ENCODE measurements at regions not wholly inside any gene's neighbourhood (a gene's known extent, or its start where the extent isn't known, plus 50 kb on each side); places are given as distances from the start of the nearest gene placed in this dataset.

DNA sequence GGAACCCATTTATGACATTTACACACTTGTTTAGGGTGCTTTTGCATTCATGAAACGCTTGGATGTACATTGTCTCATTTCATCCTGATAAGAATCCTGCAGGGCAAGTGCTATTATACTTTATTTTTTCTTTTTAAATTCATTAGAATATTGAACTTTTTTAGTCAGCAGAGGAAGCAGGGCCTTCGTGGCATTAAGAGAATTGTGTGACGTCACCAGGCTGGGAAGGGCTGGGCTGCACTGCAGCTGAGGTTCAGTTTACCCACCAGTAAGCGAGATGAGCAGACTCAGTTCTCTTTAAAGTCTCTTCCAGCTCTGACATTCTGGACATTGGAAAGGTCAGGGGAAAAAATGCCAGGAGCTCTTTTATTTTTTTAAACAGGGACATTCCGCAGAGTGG is 159.0 kb downstream of the MRM1 start:
- TF ChIP-seq SUZ12 (IDR thresholded peaks at IDR 0.05) (no peak), FOXA1 (IDR thresholded peaks at IDR 0.05) (no peak), FOXK2 (IDR thresholded peaks at IDR 0.05) (no peak), FOXM1 (IDR thresholded peaks at IDR 0.05; ENCODE audit: borderline replicate concordance) (no peak), NFRKB (IDR thresholded peaks at IDR 0.05) (no peak), TARDBP (IDR thresholded peaks at IDR 0.05) (no peak), HDGF (IDR thresholded peaks at IDR 0.05; ENCODE audit: borderline replicate concordance) (no peak), BHLHE40 (IDR thresholded peaks at IDR 0.05; ENCODE audit: borderline replicate concordance) (no peak), ELF4 (IDR thresholded peaks at IDR 0.05) (no peak), L3MBTL2 (conservative IDR thresholded peaks at IDR 0.05) (no peak), SP1 (IDR thresholded peaks at IDR 0.05) (no peak), LEF1 (IDR thresholded peaks at IDR 0.05; ENCODE audit: borderline replicate concordance) (no peak), PKNOX1 (IDR thresholded peaks at IDR 0.05) (no peak), CTBP1 (IDR thresholded peaks at IDR 0.05; ENCODE audit: borderline replicate concordance) (no peak), ZNF384 (IDR thresholded peaks at IDR 0.05) (no peak), ARNT (IDR thresholded peaks at IDR 0.05) (no peak)
- CTCF ChIA-PET = no interaction called here

GRCh38 chr17:36761203-36761950 is 160.0 kb downstream of the MRM1 start:
- DNase-seq (ENCODE audit: extremely low spot score) = no peak
- no peak for TF ChIP-seq FOXK2 (IDR thresholded peaks at IDR 0.05)
- TF ChIP-seq FOXM1 (IDR thresholded peaks at IDR 0.05; ENCODE audit: borderline replicate concordance) = no peak
- no peak for TF ChIP-seq PKNOX1 (IDR thresholded peaks at IDR 0.05)
- no peak for TF ChIP-seq NFRKB (IDR thresholded peaks at IDR 0.05)
- no peak for TF ChIP-seq HDGF (IDR thresholded peaks at IDR 0.05; ENCODE audit: borderline replicate concordance)
- ChIA-PET CTCF (no interaction called here), POLR2A (no interaction called here)

More for the DNA sequence above, 159.0 kb downstream of the MRM1 start:
- no peak for DNase-seq (ENCODE audit: extremely low spot score)
- POLR2A ChIA-PET = no interaction called here

DNA sequence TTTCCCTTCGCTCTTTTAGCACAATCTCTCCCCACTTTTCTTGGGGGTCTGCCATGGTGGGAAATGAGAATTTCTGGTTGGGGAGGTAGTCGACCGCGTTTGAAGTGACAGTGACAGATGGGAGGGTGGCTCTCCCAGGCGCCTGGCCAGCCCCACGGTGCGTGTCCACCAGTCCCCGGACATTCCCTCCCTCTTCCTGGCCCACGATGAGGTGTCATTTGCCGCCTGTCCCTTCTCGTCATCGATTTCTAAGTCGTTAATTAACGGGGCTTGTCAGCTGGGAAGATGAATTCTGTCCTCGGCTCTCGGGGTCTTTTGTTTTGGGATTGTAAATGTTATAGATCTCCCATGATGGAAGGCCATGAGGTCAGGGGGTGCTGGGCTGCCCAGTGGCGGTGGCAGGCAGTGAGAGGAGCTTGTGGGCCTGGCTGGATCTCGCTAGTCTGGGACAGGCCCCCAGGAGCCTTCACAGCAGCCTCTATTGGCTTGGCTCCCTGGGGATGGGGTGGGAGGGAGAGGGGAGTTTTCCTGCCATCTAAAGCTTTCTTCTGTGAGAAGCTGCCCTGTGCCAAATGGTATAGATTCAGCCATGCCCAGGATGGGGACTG is 164.2 kb downstream of the MRM1 start:
- CTCF ChIA-PET = no interaction called here
- no peak for TF ChIP-seq LEF1 (IDR thresholded peaks at IDR 0.05; ENCODE audit: borderline replicate concordance)
- TF ChIP-seq PKNOX1 (IDR thresholded peaks at IDR 0.05) = no peak
- TF ChIP-seq ELF4 (IDR thresholded peaks at IDR 0.05) = no peak
- TF ChIP-seq ARNT (IDR thresholded peaks at IDR 0.05) = no peak
- TF ChIP-seq NFRKB (IDR thresholded peaks at IDR 0.05) = no peak
- TF ChIP-seq CTBP1 (IDR thresholded peaks at IDR 0.05; ENCODE audit: borderline replicate concordance) = no peak
- TF ChIP-seq FOXK2 (IDR thresholded peaks at IDR 0.05) = no peak
- TF ChIP-seq ZNF384 (IDR thresholded peaks at IDR 0.05) = no peak
- no peak for TF ChIP-seq L3MBTL2 (conservative IDR thresholded peaks at IDR 0.05)
- no peak for TF ChIP-seq SP1 (IDR thresholded peaks at IDR 0.05)
- TF ChIP-seq TARDBP (IDR thresholded peaks at IDR 0.05) = no peak
- no peak for TF ChIP-seq BHLHE40 (IDR thresholded peaks at IDR 0.05; ENCODE audit: borderline replicate concordance)
- no peak for TF ChIP-seq FOXA1 (IDR thresholded peaks at IDR 0.05)
- TF ChIP-seq SUZ12 (IDR thresholded peaks at IDR 0.05) = no peak
- no peak for TF ChIP-seq HDGF (IDR thresholded peaks at IDR 0.05; ENCODE audit: borderline replicate concordance)
- no peak for TF ChIP-seq FOXM1 (IDR thresholded peaks at IDR 0.05; ENCODE audit: borderline replicate concordance)
- DNase-seq (ENCODE audit: extremely low spot score) = no peak
- POLR2A ChIA-PET = no interaction called here

DNA sequence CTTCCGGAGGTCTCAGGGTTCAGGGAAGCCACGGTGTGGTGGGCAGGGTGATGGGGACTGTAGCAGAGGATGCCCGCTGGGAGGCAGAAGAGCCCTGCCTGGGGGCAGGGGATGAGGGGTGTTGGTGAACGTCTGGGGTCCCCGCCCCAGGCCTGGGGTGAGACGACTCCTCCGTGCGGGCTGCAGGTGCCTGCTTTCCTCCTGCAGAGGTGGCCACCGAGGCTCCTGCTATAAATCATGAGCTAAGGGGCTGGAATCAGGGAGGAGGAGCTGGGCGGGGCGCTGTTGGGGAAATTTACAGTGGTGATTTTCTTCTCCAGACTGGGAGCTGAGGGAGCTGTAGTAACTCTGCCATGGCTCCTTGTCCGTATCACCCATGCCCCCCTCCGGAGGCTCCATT is 167.0 kb downstream of the MRM1 start:
- no peak for DNase-seq (ENCODE audit: extremely low spot score)
- no peak for TF ChIP-seq FOXM1 (IDR thresholded peaks at IDR 0.05; ENCODE audit: borderline replicate concordance)
- TF ChIP-seq CTBP1 (IDR thresholded peaks at IDR 0.05; ENCODE audit: borderline replicate concordance) = no peak
- TF ChIP-seq PKNOX1 (IDR thresholded peaks at IDR 0.05) = no peak
- no peak for TF ChIP-seq L3MBTL2 (conservative IDR thresholded peaks at IDR 0.05)
- TF ChIP-seq SUZ12 (IDR thresholded peaks at IDR 0.05) = no peak
- TF ChIP-seq ELF4 (IDR thresholded peaks at IDR 0.05) = no peak
- no peak for TF ChIP-seq SP1 (IDR thresholded peaks at IDR 0.05)
- no peak for TF ChIP-seq FOXK2 (IDR thresholded peaks at IDR 0.05)
- no peak for TF ChIP-seq TARDBP (IDR thresholded peaks at IDR 0.05)
- ChIA-PET POLR2A (no interaction called here), CTCF (no interaction called here)

- ChIA-PET CTCF (no interaction called here), POLR2A (no interaction called here)
- TF ChIP-seq TARDBP (IDR thresholded peaks at IDR 0.05) (no peak), ZNF384 (IDR thresholded peaks at IDR 0.05) (no peak), SUZ12 (IDR thresholded peaks at IDR 0.05) (no peak), L3MBTL2 (conservative IDR thresholded peaks at IDR 0.05) (no peak), PKNOX1 (IDR thresholded peaks at IDR 0.05) (no peak), LEF1 (IDR thresholded peaks at IDR 0.05; ENCODE audit: borderline replicate concordance) (no peak), ELF4 (IDR thresholded peaks at IDR 0.05) (no peak)
- no peak for DNase-seq (ENCODE audit: extremely low spot score)
These were observed 164.2 kb upstream of the LHX1 start for GRCh38 chr17:36773039-36773438.

Data from HEK293T (cell line).